ENCODE measurements at regions not wholly inside any gene's neighbourhood (a gene's known extent, or its start where the extent isn't known, plus 50 kb on each side); places are given as distances from the start of the nearest gene placed in this dataset.

DNA sequence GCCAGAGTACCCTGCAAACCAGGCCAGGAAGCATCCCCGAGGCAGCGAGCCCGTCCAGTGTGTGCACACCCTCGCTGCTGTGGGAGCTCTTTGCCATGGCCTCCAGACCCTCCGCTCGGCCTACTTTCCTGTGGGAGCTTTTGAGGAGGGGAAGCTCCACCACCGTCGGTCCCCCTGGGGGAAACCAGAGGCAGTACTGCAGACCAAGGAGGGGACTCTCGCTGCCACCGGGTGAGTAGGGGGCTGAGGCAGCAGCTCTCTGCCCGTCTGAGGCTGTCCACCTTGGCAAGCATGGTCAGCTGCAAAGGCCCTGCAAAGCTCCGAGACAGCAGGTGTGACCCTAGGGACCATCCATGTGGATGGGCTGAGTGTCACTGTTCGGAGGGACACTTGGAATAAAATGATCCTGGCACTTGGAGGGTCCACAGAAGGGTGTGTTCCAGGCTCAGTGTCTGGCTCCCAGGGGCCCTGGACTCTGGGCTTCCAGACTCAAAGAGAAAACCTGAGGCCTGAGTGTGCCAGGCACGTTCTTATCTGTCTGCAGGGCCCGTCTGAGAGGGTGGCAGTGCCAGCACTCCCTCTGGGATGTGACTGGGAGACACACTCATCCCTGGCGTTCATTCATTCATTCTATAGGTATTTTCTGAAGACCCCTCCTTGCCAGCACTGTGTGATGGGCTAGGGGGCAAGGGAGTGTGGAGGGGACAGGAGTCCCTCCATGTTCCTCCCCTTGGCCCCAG, 282.8 kb upstream of the HS6ST1 start:
- peaks cover 0 to 21% of the 10 kb centered on the region in 2 experiments; a peak in 1 of 4 replicates for H3K4me1 ChIP-seq (ENCODE audit: control insufficient read depth in 1 of 2, insufficient read depth in 2 of 2, low read depth in 1 of 2, low read length in 1 of 2)
- no peak overlapping the region for H2AFZ ChIP-seq (ENCODE audit: low read depth)
- TF ChIP-seq EP300 (IDR thresholded peaks at IDR 0.05; ENCODE audit: borderline replicate concordance in 1 of 2, low read depth in 1 of 2, low read length in 1 of 2), result no peak
- TF ChIP-seq, protein P1, sequence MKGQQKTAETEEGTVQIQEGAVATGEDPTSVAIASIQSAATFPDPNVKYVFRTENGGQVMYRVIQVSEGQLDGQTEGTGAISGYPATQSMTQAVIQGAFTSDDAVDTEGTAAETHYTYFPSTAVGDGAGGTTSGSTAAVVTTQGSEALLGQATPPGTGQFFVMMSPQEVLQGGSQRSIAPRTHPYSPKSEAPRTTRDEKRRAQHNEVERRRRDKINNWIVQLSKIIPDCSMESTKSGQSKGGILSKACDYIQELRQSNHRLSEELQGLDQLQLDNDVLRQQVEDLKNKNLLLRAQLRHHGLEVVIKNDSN (IDR thresholded peaks at IDR 0.05; ENCODE audit: borderline replicate concordance, low read depth), result no peak
- no peak for TF ChIP-seq GATA2 (CRISPR knock-in tag; IDR thresholded peaks at IDR 0.05)
- no peak for TF ChIP-seq RXRA (IDR thresholded peaks at IDR 0.05; ENCODE audit: borderline replicate concordance, low read depth)
- no peak for TF ChIP-seq SMC3 (IDR thresholded peaks at IDR 0.05; ENCODE audit: low read depth, low read length)
- no peak for TF ChIP-seq TAF1 (IDR thresholded peaks at IDR 0.05; ENCODE audit: borderline replicate concordance, low read depth, low read length)
- no peak for TF ChIP-seq TCF12 (IDR thresholded peaks at IDR 0.05)
- TF ChIP-seq RCOR1 (IDR thresholded peaks at IDR 0.05; ENCODE audit: low read length), result no peak
- TF ChIP-seq RAD21 (IDR thresholded peaks at IDR 0.05; ENCODE audit: low read length), result no peak
- TF ChIP-seq, protein P2, sequence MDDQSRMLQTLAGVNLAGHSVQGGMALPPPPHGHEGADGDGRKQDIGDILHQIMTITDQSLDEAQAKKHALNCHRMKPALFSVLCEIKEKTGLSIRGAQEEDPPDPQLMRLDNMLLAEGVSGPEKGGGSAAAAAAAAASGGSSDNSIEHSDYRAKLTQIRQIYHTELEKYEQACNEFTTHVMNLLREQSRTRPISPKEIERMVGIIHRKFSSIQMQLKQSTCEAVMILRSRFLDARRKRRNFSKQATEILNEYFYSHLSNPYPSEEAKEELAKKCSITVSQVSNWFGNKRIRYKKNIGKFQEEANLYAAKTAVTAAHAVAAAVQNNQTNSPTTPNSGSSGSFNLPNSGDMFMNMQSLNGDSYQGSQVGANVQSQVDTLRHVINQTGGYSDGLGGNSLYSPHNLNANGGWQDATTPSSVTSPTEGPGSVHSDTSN (IDR thresholded peaks at IDR 0.05), result no peak
- TF ChIP-seq, protein P3, sequence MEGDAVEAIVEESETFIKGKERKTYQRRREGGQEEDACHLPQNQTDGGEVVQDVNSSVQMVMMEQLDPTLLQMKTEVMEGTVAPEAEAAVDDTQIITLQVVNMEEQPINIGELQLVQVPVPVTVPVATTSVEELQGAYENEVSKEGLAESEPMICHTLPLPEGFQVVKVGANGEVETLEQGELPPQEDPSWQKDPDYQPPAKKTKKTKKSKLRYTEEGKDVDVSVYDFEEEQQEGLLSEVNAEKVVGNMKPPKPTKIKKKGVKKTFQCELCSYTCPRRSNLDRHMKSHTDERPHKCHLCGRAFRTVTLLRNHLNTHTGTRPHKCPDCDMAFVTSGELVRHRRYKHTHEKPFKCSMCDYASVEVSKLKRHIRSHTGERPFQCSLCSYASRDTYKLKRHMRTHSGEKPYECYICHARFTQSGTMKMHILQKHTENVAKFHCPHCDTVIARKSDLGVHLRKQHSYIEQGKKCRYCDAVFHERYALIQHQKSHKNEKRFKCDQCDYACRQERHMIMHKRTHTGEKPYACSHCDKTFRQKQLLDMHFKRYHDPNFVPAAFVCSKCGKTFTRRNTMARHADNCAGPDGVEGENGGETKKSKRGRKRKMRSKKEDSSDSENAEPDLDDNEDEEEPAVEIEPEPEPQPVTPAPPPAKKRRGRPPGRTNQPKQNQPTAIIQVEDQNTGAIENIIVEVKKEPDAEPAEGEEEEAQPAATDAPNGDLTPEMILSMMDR (IDR thresholded peaks at IDR 0.05), result no peak
- no peak for TF ChIP-seq NFIC (IDR thresholded peaks at IDR 0.05; ENCODE audit: borderline replicate concordance)
- no peak for TF ChIP-seq FOSL2 (IDR thresholded peaks at IDR 0.05; ENCODE audit: borderline replicate concordance, low read depth)
- no peak for DNase-seq
- no peak overlapping the region for H3K27ac ChIP-seq (ENCODE audit: low read depth in 2 of 2, low read length in 1 of 2)
- no peaks in the 10 kb centered on the region for H3K36me3 ChIP-seq (replicated peaks in 1 of 2; ENCODE audit: control insufficient read depth in 1 of 2, insufficient read depth in 2 of 2, low read length in 1 of 2)
- no peaks in the 10 kb centered on the region for H3K27me3 ChIP-seq (ENCODE audit: insufficient read depth)
- 29% methylated on average over 4 of the region's 16 CpGs for WGBS (ENCODE audit: low lambda C conversion rate)
- no peak overlapping the region for H3K9ac ChIP-seq
- H3K4me2 ChIP-seq, result no peak overlapping the region
- no peaks in the 10 kb centered on the region for H3F3A ChIP-seq (replicated peaks; ENCODE audit: insufficient read depth)
- no peaks in the 10 kb centered on the region for H3K9me2 ChIP-seq
- POLR2A ChIA-PET, result no interaction called here
- no peaks in the 10 kb centered on the region for H3K79me2 ChIP-seq (ENCODE audit: insufficient read depth)
- no peaks in the 10 kb centered on the region for H3K9me3 ChIP-seq
- H3K4me3 ChIP-seq (ENCODE audit: low read depth in 2 of 2, low read length in 1 of 2), result no peak overlapping the region
- no peaks in the 10 kb centered on the region for H4K20me1 ChIP-seq (ENCODE audit: insufficient read depth)
- CTCF ChIA-PET, result no interaction called here

All from SK-N-SH (cell line).